Spleen (tissue), 7 donors: ENCODE measurements at regions not wholly inside any gene's neighbourhood (a gene's known extent, or its start where the extent isn't known, plus 50 kb on each side); places are given as distances from the start of the nearest gene placed in this dataset.

Source experiments
- POLR2A ChIP-seq, 3 donors: fragments of 450-650 bp; IDR thresholded peaks; one replicate each; pipeline ENCODE4 v1.5.1; 2017; ENCODE audit warnings: antibody characterized with exemption in 3 of 3, mild to moderate bottlenecking in 1 of 3
- TF ChIP-seq, protein P1 (sequence below), 11 experiments: fragments of 200-600 bp in 7 of 11; fragments of 450-650 bp in 4 of 11; sonication (generic) in 4 of 11; IDR thresholded peaks in 8 of 11; conservative IDR thresholded peaks in 3 of 11; 1 replicate in 7 of 11; 2 replicates in 4 of 11; pipeline versions ENCODE4 v1.4.0 to v1.8.0; 2016 to 2021; ENCODE audit warnings: antibody characterized with exemption in 11 of 11, inconsistent platforms in 4 of 11, mild to moderate bottlenecking in 1 of 11
- donor health status: DM: no; HTN: no; CAD: no; lungs with moderate emphysema.
- donor health status: DM: no; HTN: no; CAD: no.
- donor health status: DM: no; HTN: no; CAD: no.

DNA sequence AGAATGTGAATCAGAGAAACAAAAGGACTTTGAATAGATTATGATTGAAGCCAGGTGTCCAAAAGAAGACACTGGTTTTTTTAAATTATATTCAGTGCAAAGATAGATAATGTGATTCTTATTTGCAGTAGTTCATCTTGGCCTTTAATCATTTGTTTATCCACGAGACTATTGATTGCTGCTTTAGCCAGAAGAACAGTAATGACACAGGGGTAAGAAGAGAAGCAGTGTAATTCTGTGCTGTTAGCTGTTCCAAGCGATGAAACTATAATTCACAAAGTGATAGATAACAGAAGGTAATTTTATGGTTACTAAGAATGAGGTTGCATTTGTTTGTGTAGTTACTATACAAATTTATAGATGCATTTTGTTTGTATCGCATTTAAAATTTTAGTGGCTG lies 311.6 kb downstream of the MZT1 start:
- no peak for TF ChIP-seq POLR2A (IDR thresholded peaks at IDR 0.05)
- TF ChIP-seq, protein P1, sequence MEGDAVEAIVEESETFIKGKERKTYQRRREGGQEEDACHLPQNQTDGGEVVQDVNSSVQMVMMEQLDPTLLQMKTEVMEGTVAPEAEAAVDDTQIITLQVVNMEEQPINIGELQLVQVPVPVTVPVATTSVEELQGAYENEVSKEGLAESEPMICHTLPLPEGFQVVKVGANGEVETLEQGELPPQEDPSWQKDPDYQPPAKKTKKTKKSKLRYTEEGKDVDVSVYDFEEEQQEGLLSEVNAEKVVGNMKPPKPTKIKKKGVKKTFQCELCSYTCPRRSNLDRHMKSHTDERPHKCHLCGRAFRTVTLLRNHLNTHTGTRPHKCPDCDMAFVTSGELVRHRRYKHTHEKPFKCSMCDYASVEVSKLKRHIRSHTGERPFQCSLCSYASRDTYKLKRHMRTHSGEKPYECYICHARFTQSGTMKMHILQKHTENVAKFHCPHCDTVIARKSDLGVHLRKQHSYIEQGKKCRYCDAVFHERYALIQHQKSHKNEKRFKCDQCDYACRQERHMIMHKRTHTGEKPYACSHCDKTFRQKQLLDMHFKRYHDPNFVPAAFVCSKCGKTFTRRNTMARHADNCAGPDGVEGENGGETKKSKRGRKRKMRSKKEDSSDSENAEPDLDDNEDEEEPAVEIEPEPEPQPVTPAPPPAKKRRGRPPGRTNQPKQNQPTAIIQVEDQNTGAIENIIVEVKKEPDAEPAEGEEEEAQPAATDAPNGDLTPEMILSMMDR (IDR thresholded peaks at IDR 0.05 in 8 of 11, conservative IDR thresholded peaks at IDR 0.05 in 3 of 11) = no peak
